ENCODE measurements at regions not wholly inside any gene's neighbourhood (a gene's known extent, or its start where the extent isn't known, plus 50 kb on each side); places are given as distances from the start of the nearest gene placed in this dataset.
"Not testable (repeated sequence)": the region's sequence is repeated elsewhere in the genome, so short reads cannot be mapped to it uniquely, and the experiment has no call there.

DNA sequence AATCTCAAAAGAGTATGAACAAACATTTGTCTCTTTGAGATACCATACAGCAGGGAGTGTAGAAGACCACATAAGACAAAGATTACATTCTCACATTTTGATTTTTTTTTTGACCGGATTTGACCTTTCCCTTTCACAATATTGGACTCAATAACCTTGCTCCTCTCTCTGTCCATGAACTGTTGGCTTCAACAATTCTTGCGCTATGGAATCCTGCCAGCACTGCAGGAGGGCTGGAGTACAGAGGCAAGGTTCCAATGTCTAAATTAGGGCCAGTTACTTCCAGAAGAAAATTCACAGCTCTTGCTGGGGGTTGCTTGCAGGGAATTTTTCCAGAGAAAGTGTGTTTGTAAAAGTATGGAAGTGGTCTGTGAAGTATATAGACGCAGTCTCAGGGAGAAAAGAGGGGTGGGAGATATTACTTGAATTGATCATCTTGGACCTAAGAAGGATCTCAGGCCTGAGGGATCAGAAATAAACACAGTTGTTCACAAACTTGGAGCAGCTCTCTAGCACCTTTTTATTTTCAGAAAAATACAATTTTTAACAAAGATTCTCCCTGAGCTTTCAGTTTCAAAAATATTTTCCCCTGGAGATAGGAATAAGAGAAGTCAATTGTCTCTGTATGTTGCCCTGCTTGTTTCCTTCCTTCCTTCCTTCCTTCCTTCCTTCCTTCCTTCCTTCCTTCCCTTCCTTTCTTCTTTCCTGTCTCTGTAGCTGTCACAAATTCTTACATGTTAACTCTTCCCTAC lies 765.9 kb downstream of the BCKDHB start:
- DNase-seq, result no peak

DNA sequence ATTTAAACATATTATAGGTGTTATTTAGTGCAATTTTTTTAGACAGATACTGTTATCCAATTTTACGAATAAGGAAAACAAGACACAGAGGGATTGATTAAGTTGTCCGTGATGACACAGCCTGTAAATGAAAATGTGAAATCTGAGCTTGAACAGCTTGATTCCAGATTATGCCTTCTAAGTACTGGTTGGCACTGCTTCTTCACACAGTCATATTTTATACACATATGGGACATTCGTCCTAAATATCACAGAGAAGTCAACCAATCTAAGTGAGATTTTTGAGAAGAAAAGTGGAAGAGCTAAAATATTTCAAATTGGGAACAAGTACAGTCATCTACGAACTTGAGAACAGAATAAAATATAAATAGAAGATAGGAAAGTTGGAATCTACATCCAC lies 756.3 kb downstream of the BCKDHB start:
- no peak for DNase-seq

DNA sequence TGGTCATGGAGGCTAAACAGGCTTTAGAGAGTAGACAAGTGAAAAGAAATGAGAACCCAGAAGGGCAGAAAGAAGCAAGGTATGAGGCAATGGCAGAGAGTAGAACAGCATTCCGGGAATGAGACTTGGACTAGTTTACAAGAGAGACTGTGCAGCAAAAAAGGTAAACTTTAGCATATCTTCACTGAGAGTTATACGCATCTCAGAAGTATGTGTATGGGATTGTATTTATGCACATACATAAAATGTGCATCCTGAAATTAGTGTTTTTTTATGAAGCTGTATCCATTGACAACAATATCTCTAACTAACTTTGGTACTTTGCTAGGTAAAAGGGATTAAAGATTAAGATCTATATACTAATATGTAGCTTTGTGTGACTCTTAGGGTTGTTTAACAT lies 753.6 kb downstream of the BCKDHB start:
- DNase-seq, result no peak

DNA sequence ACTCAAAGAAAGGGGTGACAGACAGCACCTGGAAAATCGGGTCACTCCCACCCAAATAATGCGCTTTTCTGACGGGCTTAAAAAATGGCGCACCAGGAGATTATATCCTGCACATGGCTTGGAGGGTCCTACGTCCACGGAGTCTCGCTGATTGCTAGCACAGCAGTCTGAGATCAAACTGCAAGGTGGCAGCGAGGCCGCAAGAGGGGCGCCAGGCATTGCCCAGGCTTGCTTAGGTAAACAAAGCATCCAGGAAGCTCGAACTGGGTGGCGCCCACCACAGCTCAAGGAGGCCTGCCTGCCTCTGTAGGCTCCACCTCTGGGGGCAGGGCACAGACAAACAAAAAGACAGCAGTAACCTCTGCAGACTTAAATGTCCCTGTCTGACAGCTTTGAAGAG lies 741.5 kb downstream of the BCKDHB start:
- not testable (repeated sequence) for DNase-seq

DNA sequence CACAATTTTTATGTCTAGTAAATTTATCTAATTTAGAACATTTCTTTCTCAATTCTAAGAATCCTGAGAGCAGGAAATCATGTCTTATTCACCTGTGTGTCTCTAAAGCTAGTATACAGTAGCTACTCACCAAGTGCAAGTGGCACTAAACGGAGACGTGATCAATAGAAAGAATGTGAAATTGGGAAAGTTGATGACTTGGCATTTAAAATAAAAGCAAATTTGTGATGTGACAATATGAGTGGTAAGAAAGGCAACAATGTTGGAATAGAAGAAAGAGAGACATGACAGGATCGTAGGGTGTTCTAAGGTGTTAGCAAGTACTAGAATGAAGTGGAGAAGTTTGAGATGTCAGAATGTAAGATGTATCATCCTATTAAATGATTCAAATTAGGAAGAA lies 725.9 kb downstream of the BCKDHB start:
- DNase-seq, result no peak

DNA sequence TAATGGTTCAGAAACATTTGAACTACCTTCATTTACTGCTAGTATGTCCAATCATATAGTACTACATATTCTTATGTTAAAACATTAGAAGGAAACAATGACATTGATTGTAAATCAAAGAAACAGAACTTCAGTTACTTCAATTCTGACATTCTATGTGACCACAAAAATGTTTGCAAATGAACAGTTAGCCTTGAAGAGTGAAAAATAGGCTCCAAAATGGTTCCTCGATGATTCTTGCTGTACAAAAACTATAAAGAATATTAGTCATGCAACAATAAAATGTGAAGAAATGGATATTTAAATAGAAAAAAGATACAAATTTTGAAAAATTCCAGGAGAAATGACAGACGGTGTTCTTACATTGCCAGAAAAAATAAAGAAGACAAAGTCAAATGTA lies 686.9 kb downstream of the BCKDHB start:
- no peak for DNase-seq

DNA sequence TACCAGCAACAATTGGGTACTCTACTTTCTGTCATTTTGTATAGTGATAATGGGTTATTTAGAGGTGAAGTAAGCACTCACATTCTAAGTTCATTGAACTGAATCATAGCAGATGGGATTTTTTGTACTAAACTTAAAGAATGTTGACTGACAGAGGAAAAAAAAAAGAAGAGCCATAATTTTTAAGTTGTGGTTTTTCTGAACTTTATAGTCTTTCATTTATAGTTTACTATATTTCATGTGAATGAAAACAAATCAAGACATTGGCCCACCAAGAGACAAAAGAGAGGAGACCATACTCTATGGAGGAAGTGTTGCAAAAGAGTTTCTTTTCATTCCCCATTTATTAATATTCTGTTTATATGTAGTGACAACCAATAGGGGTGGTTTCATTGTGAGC lies 685.7 kb downstream of the BCKDHB start:
- no peak for DNase-seq

DNA sequence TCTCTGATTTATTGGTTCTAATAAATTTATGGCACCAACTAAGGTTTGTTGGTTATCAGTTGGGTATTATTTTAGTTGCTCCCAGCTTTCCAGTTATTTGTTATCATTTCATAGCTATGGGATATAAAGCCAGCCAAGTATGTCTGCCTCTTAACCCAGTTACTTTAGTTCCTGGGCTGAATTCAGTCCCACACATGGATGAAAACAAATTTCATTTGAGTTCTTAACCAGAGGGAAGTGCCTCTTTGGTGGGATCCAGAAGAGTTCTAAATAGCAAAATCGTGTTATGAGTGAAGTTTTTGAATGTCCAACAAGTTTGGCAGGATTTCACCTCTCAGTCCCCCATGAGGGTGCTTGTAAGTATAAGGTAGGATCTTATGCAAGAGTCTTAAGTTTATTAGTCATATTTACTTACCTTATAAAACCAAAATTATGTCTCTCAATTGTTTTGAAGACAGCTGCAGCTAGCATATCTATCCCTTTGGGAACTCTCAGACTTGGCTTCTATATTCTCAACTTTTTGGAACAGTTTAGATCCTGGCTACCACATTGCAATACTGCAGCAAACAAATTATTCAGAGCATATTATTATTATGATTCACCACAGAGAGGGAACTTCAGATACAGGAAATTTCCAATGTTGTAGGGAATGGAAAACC lies 683.6 kb downstream of the BCKDHB start:
- DNase-seq, result no peak

DNA sequence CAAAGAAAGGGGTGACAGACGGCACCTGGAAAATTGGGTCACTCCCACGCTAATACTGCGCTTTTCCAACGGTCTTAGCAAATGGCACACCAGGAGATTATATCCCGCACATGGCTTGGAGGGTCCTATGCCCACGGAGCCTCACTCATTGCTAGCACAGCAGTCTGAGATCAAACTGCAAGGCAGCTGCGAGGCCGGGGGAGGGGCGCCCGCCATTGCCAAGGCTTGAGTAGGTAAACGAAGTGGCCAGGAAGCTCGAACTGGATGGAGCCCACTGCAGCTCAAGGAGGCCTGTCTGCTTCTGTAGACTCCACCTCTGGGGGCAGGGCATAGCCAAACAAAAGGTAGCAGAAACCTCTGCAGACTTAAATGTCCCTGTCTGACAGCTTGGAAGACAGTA lies 676.8 kb downstream of the BCKDHB start:
- DNase-seq, result not testable (repeated sequence)

DNA sequence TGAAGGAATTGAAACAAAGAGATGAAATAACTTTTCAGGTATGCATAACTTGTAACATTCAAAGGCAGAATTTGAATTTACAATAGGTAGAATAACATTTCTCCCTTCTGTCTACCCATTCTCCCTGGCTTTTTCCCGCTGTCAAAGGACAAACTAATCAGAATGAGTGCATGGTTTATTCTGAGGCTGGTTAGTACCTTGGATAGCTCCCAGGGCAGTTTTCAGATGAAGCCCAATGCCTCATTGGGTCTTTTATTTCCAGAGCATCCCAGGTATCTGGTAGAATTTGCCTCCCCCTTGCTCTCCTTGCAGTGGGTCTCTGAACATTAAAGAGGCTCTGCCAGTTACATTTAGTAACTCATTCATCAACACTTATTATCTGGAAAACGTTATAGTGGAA lies 665.5 kb downstream of the BCKDHB start:
- no peak for DNase-seq

DNA sequence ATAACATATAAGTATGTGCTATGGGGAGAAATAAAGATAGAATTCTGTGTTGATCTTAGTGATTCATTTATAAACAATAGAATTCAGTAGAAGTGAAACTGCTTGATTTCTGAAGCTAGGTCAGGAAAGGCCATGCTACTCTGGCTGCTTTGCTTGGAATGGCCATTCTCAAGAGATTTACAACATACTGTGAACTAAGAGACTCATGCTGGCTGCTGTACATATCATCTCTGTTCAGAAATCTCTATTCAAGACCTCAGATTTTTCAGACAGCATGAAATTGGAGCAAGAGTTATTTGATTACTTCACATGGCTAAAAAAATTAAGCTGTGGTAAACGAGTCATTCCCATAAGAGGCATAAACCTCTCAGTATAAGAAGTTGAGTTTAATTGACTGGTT lies 662.6 kb downstream of the BCKDHB start:
- DNase-seq, result no peak

DNA sequence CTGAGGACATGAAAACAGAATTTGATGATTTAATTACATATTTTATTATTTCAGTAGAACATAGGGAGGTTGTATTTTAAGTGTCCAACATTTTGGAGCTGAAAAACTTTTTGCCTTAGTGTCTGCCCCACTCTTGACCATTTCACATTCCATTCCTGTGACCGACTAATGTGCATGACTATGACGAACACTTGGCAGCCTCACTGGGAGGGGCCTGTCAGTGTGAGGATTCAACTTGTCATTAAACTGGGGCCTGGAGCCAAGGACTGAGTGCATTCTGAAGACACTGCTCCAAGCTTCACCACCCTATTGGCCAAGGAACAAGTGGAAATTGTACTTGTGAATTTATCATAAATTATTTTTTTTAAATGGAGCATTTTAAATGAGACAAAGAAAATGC lies 661.3 kb downstream of the BCKDHB start:
- no peak for DNase-seq

DNA sequence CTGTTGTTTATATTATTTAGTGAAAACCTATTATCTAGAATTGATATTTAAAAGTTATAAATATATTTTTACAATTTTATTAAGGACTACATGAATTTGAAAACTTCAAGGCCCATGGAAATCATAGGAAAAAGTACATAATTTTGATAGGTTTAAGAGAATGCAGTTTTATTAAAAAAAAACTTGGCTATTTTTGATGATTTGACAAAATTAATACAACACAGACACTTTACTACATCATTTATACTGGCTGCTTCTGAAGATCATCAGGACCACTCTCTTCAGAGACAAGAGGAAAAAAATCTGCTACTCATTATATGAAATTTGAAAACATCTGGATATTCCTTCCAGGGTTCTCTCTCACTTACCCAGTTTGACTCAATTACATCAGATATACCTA lies 637.7 kb downstream of the BCKDHB start:
- DNase-seq, result no peak

DNA sequence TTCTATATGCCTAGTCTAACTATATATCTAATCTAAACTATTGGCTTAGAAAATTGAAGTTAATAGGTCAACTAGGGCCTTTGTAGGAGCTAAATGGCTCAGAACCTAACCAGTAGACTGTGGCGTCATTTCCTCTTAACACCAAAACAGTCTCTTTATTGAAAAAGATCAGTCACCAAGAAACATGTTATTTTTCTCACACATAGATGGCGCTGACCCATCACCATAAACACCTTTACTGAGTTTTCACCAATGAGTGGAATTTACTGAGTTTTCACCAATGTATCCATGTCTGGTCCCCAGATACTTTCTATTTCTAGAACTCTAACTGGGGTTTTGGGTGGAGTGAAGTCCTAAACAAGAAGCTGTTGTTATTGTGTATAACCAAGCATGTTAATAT lies 636.0 kb downstream of the BCKDHB start:
- peak; percentile 4 for DNase-seq

DNA sequence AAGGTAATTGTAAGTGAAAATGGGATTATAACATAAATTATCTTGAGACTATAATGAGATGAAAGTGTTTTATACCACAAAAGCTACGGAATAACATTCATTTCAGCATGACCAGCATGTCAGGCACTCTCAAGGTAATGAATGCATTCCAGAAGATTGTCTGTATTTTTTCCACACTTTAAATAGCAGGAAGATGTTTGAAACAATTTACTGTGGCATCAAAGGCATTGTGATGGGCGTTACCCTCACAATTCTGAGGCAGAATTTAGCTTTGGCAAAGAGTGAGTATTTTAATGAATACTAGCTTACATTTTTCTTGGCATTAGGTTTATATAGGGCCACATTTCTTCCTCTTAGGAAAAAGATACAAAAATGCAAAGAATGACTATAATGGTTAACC lies 627.2 kb downstream of the BCKDHB start:
- DNase-seq, result no peak

DNA sequence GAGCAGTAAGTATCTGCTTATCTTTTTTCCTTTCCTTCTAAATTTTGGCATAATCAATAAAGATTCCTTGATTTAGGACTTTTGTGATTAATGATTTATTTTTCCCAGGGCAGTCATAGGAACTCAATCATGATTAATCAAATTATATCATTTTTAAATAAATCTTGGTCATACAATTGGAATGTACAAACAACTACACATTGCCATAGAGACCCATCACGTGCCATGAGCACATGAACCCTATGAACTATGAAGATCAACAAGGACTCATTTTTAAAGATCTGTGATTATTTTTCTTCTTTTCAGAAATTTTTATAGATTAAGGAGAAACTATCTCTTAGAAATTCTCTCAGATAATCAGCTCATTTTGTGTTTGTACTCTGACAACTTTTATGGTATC lies 622.4 kb downstream of the BCKDHB start:
- DNase-seq, result no peak

DNA sequence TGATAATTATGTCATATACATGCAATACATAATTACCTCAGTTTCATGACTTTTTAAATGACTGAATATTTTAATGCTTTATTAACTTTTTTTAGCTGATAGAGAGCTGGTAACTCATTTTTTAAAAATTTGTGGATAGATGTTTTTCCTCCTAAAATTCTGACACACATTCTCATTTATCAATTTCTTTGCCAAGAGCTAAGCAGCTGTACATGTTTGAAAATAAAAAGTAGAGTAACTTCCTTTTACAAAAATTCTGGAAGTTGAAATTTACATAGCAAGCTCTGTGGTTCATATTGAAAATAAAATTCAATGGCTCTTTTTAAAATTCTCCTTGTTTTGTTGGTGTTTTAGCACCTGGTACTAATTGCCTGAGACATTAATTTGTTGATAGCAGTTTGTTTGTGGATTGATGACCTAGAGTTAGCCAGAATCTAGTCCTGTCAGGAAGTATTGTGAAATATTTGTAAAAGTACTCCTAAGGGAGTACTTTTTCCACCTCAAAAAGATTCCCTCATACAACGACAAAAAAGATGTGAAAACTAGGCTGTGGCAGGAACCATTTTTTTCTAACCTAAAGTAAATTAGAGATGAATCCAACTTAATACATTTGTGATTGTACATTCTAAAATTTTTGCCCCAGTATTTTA lies 621.8 kb downstream of the BCKDHB start:
- DNase-seq, result no peak

DNA sequence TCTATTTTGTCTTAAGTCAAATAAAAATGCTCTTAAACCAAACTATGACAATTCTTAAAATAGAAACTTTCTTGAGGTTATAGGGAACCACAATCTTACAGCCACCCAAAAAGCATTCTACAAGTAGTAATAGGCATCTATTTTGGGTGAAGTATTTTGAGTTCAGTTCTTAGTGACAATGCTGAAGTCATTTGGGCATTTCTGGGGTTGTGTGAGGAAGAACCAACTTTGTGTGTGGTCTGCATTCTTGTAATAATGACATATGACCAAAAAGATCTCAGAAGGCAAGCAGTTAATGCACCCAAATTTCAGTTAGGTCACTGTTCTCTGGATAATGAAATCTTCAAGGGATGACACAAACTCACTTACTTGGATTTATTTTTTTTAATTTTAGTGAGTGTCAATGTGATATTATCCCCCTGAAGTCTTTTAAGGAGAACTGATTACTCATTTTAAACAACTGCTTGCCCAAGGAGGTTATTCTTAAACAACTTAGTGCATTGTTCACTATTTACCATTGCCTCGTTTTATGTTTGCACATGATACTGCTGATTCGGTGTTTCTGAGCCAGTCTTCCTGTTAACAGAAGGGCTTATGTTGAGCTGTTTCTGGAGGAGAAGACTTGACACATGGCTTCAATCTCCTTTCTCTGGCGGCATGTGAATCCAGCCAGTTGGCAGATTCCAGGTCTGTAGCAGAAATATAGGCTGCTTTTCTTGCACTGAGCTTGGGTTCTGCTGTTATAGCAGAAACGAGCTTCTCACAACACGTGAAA lies 618.9 kb downstream of the BCKDHB start:
- no peak for DNase-seq

DNA sequence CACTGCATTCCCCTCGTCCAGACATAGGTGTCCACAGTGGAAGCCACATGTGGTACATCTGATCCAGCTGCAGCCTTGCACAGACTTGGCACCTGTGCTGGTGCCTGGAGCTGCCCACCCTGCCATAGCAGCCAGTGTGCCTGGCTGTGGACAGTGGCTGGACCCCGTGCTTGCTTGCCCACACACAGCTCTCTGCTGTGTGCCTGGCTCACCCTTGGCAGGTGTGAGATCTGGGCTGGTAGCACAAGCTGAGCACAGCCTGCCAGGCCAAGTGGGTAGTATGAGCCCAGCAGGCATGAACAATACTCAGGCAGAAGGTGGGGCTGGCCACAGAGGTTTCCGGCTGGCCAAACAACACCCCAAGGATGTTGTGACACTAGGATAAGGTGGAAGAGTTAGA lies 614.4 kb downstream of the BCKDHB start:
- no peak for DNase-seq

DNA sequence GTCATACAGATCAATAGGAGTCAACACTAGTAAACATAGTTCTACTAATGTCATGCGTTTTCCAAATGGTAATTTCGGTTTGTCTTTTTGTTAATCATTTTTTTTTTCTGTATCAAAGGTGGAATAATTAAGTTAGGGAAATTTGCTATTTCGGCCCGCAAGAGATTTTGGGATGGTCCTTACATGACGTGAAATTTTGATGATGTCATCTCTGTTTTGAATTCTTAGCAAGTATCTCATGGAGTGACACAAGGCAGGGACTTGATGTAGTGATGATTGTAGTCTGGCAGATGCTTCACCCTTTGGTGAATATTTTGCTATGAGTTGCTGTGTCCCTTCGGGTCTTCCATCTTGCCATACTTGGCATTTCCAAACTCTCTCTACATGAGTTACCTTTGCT lies 608.0 kb downstream of the BCKDHB start:
- no peak for DNase-seq

DNA sequence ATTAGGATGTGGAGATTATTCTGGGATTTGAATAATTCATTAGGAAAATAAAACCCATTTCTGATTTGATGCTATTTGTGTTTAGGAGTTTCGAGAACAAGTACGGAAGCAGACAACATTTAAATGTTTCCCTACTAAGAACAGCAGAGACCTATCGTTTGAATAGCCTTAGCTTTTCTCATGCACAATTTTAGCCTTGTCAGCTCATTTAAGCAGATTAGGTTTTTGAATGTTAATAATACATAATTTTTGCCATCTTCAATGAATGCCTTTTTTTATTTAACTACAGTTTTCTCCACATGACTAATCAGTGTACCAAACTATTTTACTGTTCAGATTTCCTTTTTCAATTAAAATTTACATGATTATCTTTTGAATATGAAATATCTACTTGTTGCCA lies 592.0 kb downstream of the BCKDHB start:
- DNase-seq, result no peak

DNA sequence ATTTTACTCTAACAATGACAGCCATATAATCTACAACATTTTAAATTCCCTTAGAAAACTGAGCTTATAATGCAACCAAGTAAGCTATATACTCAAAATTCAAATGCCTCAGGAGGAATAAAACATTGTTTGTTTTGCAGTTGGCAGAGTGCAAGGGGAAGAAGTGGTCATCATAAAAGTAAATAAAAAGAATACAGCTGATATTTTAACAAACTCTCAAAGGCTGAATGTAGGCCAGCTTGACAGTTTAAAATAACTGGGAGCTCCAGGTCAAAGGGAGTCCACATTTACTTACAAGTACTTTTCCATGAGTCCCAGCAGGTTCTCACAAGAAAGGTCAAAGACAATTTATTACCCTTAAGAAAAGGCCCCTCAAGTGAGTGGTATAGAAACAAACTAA lies 589.8 kb downstream of the BCKDHB start:
- no peak for DNase-seq

DNA sequence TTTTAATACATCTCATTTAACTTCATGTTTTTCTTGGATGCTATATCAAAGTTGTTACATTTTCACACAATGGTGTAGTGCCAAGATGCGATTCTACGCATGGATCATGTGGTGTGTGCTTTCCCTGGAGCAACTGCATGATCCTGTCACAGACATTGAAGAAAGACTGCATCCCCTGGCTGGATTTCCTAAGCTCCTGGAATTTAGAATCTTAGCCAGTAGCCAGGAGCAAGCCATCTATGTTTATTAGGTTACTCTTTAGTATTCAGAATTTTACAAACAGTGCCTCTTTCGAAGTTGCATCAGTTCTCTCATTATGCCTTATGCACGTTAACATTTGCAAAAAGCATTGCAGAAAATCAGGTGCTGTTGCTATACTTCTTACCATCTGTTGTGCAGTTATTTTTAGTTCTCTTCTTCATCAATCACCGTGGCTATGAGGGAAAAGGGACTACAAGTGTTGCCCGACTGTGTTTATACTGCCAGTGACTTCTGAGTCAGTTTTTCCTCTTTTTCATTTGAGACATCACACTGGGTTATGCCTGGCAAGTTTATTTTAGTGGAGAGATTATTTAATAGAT lies 584.2 kb downstream of the BCKDHB start:
- no peak for DNase-seq
